ENCODE measurements at regions not wholly inside any gene's neighbourhood (a gene's known extent, or its start where the extent isn't known, plus 50 kb on each side); places are given as distances from the start of the nearest gene placed in this dataset.

DNA sequence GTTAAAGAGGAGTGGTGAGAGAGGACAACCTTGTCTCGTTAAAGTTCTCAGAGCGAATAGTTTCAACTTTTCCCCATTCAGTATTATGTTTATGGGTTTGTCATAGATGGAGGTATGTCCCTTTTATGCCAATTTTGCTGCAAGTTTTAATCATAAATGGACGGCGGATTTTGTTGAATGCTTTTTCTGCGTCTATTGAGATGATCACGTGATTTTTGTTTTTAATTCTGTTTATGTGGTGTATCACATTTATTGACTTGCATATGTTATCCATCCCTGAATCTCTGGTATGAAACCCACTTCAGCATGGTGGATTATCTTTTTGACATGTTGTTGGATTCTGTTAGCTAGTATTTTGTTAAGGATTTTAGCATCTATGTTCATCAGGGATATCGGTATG lies 1123.8 kb upstream of the KLHL29 start:
- TF ChIP-seq, protein P1, sequence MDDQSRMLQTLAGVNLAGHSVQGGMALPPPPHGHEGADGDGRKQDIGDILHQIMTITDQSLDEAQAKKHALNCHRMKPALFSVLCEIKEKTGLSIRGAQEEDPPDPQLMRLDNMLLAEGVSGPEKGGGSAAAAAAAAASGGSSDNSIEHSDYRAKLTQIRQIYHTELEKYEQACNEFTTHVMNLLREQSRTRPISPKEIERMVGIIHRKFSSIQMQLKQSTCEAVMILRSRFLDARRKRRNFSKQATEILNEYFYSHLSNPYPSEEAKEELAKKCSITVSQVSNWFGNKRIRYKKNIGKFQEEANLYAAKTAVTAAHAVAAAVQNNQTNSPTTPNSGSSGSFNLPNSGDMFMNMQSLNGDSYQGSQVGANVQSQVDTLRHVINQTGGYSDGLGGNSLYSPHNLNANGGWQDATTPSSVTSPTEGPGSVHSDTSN (IDR thresholded peaks at IDR 0.05), result no peak
- TF ChIP-seq, protein P2, sequence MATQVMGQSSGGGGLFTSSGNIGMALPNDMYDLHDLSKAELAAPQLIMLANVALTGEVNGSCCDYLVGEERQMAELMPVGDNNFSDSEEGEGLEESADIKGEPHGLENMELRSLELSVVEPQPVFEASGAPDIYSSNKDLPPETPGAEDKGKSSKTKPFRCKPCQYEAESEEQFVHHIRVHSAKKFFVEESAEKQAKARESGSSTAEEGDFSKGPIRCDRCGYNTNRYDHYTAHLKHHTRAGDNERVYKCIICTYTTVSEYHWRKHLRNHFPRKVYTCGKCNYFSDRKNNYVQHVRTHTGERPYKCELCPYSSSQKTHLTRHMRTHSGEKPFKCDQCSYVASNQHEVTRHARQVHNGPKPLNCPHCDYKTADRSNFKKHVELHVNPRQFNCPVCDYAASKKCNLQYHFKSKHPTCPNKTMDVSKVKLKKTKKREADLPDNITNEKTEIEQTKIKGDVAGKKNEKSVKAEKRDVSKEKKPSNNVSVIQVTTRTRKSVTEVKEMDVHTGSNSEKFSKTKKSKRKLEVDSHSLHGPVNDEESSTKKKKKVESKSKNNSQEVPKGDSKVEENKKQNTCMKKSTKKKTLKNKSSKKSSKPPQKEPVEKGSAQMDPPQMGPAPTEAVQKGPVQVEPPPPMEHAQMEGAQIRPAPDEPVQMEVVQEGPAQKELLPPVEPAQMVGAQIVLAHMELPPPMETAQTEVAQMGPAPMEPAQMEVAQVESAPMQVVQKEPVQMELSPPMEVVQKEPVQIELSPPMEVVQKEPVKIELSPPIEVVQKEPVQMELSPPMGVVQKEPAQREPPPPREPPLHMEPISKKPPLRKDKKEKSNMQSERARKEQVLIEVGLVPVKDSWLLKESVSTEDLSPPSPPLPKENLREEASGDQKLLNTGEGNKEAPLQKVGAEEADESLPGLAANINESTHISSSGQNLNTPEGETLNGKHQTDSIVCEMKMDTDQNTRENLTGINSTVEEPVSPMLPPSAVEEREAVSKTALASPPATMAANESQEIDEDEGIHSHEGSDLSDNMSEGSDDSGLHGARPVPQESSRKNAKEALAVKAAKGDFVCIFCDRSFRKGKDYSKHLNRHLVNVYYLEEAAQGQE (IDR thresholded peaks at IDR 0.05), result no peak
- TF ChIP-seq HOXA7 (CRISPR knock-in tag; IDR thresholded peaks at IDR 0.05) (no peak), HEYL (CRISPR knock-in tag; IDR thresholded peaks at IDR 0.05) (no peak), ZC3H11A (IDR thresholded peaks at IDR 0.05) (no peak), CEBPB (IDR thresholded peaks at IDR 0.05) (no peak), TP53 (CRISPR knock-in tag; IDR thresholded peaks at IDR 0.05) (no peak), RNF2 (IDR thresholded peaks at IDR 0.05; ENCODE audit: borderline replicate concordance, low read depth) (no peak), EHF (CRISPR knock-in tag; IDR thresholded peaks at IDR 0.05) (no peak)
- TF ChIP-seq, protein P3, sequence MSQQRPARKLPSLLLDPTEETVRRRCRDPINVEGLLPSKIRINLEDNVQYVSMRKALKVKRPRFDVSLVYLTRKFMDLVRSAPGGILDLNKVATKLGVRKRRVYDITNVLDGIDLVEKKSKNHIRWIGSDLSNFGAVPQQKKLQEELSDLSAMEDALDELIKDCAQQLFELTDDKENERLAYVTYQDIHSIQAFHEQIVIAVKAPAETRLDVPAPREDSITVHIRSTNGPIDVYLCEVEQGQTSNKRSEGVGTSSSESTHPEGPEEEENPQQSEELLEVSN (IDR thresholded peaks at IDR 0.05; ENCODE audit: borderline replicate concordance, low read depth), result no peak
- FAIRE-seq (no peak), ATAC-seq (no peak), DNase-seq (ENCODE audit: low read depth in 1 of 2, low spot score in 1 of 2) (no peak)
- Histone ChIP-seq H3K4me2 (no peak overlapping the region), H3K4me1 (no peaks in the 10 kb centered on the region), H3K4me3 (no peak overlapping the region), H3K9me3 (no peaks in the 10 kb centered on the region), H3K27ac (no peak overlapping the region)
- 28% methylated on average over 7 of the region's 7 CpGs for WGBS (ENCODE audit: missing lambda C conversion rate)
- CTCF ChIA-PET, result no interaction called here
- POLR2A ChIA-PET, result no interaction called here

DNA sequence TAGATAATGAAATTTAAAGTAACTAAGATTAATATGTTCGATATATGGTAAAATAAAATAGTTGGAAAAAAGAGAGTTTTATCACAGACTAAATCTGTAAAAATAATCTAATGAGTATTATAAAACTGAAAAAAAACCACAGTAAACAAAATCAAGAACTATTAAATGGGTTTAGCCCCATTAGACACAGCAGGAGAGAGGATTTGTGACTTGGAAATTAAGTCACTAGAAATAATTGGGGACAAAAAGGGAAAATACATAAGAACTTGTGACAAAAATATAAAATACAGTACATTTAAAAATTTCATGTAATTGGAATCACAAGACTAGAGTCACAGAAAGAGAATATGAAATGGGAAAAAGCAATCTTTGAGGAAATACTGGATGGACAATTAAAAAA lies 1114.6 kb upstream of the KLHL29 start:
- Histone ChIP-seq H3K4me2 (no peak overlapping the region), H3K4me1 (no peaks in the 10 kb centered on the region), H3K9me3 (peaks cover 3% of the 10 kb centered on the region; the same call in 1 of the 3 replicates), H3K27ac (no peak overlapping the region), H3K4me3 (no peak overlapping the region)
- ATAC-seq (no peak), DNase-seq (ENCODE audit: low read depth in 1 of 2, low spot score in 1 of 2) (no peak), FAIRE-seq (no peak)
- TF ChIP-seq, protein P4, sequence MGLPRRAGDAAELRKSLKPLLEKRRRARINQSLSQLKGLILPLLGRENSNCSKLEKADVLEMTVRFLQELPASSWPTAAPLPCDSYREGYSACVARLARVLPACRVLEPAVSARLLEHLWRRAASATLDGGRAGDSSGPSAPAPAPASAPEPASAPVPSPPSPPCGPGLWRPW (IDR thresholded peaks at IDR 0.05), result no peak
- TF ChIP-seq POLR2AphosphoS2 (conservative IDR thresholded peaks at IDR 0.05; ENCODE audit: low read length), result no peak
- TF ChIP-seq HEYL (CRISPR knock-in tag; IDR thresholded peaks at IDR 0.05), result no peak
- TF ChIP-seq, protein P5, sequence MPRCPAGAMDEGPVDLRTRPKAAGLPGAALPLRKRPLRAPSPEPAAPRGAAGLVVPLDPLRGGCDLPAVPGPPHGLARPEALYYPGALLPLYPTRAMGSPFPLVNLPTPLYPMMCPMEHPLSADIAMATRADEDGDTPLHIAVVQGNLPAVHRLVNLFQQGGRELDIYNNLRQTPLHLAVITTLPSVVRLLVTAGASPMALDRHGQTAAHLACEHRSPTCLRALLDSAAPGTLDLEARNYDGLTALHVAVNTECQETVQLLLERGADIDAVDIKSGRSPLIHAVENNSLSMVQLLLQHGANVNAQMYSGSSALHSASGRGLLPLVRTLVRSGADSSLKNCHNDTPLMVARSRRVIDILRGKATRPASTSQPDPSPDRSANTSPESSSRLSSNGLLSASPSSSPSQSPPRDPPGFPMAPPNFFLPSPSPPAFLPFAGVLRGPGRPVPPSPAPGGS (IDR thresholded peaks at IDR 0.05), result no peak
- TF ChIP-seq MAX (IDR thresholded peaks at IDR 0.05), result no peak
- TF ChIP-seq TFCP2L1 (CRISPR knock-in tag; IDR thresholded peaks at IDR 0.05), result no peak
- no peak for TF ChIP-seq ZC3H11A (IDR thresholded peaks at IDR 0.05)
- TF ChIP-seq ZNF302 (CRISPR knock-in tag; IDR thresholded peaks at IDR 0.05), result no peak
- TF ChIP-seq MYC (IDR thresholded peaks at IDR 0.05; ENCODE audit: borderline replicate concordance, low read length), result no peak
- TF ChIP-seq, protein P6, sequence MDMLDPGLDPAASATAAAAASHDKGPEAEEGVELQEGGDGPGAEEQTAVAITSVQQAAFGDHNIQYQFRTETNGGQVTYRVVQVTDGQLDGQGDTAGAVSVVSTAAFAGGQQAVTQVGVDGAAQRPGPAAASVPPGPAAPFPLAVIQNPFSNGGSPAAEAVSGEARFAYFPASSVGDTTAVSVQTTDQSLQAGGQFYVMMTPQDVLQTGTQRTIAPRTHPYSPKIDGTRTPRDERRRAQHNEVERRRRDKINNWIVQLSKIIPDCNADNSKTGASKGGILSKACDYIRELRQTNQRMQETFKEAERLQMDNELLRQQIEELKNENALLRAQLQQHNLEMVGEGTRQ (IDR thresholded peaks at IDR 0.05), result no peak
- TF ChIP-seq SREBF2 (IDR thresholded peaks at IDR 0.05), result no peak
- no peak for TF ChIP-seq HDAC2 (IDR thresholded peaks at IDR 0.05)
- TF ChIP-seq CEBPB (IDR thresholded peaks at IDR 0.05), result no peak
- no peak for TF ChIP-seq BHLHE40 (IDR thresholded peaks at IDR 0.05; ENCODE audit: low read depth, low read length)
- no peak for TF ChIP-seq ELK1 (IDR thresholded peaks at IDR 0.05; ENCODE audit: low read depth, low read length)
- no peak for TF ChIP-seq EP300 (IDR thresholded peaks at IDR 0.05)
- TF ChIP-seq RNF2 (IDR thresholded peaks at IDR 0.05; ENCODE audit: borderline replicate concordance, low read depth), result no peak
- TF ChIP-seq, protein P3 (IDR thresholded peaks at IDR 0.05; ENCODE audit: borderline replicate concordance, low read depth), result no peak
- TF ChIP-seq HOXB5 (CRISPR knock-in tag; IDR thresholded peaks at IDR 0.05), result no peak
- no peak for TF ChIP-seq TP53 (CRISPR knock-in tag; IDR thresholded peaks at IDR 0.05)
- ChIA-PET CTCF (no interaction called here), POLR2A (no interaction called here)
- WGBS (ENCODE audit: missing lambda C conversion rate), result 55% methylated on average over 1 of the region's 1 CpG
